ENCODE measurements at regions not wholly inside any gene's neighbourhood (a gene's known extent, or its start where the extent isn't known, plus 50 kb on each side); places are given as distances from the start of the nearest gene placed in this dataset.
A peak's percentile ranks its signal among the peaks of the same experiment; 100 is the strongest.

DNA sequence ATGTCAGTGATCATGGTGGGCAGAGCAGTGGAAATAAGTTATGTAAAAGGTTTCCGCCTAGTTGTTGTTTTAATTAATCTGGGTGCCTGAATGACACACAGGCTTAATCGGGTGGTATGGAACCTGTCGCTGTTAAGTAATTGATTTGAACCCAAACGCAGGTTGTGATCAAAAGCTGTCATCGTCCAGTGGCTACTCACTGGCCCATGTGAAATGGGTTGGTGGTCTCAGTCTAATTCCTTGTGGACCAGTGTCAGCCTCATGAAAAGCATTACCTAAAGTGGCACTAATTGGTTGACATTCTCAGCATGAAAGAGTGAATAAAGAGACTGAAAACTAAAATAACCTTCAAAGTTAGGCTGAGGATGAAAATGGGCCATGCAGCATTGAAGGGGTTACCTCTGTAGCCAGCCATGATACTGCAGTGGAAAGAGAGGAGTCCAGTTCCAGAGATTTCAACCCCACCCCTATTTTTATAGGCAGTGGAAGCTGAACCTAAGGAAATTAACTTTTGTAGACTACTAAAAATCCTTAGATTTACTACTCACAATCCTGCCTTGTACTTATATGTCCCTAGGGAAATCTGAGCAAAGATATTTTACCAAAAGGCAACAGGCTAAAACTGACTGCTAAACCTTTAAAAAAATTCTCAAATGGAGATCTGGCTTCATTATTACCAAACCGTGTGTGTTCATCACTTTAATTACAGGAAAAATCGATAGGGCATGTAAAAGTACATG is 251.7 kb upstream of the TENM3 start:
- FAIRE-seq (no peak), DNase-seq (ENCODE audit: insufficient read length) (no peak)
- TF ChIP-seq POLR2A (IDR thresholded peaks at IDR 0.05; ENCODE audit: low read depth, low read length) (no peak), POLR2AphosphoS5 (IDR thresholded peaks at IDR 0.05; ENCODE audit: low read depth, low read length) (no peak), TAF1 (IDR thresholded peaks at IDR 0.05; ENCODE audit: borderline replicate concordance, low read depth, low read length) (no peak)

- no peak for DNase-seq (ENCODE audit: insufficient read length)
- no peak for TF ChIP-seq POLR2A (IDR thresholded peaks at IDR 0.05; ENCODE audit: low read depth, low read length)
- TF ChIP-seq TAF1 (IDR thresholded peaks at IDR 0.05; ENCODE audit: borderline replicate concordance, low read depth, low read length) = no peak
- no peak for TF ChIP-seq POLR2AphosphoS5 (IDR thresholded peaks at IDR 0.05; ENCODE audit: low read depth, low read length)
- no peak for FAIRE-seq
Observed at GRCh38 chr4:181998398-181999295, 244.6 kb upstream of the TENM3 start.

GRCh38 chr4:182000077-182000476 is 243.1 kb upstream of the TENM3 start:
- FAIRE-seq = no peak
- TF ChIP-seq POLR2AphosphoS5 (IDR thresholded peaks at IDR 0.05; ENCODE audit: low read depth, low read length) (no peak), TAF1 (IDR thresholded peaks at IDR 0.05; ENCODE audit: borderline replicate concordance, low read depth, low read length) (no peak), POLR2A (IDR thresholded peaks at IDR 0.05; ENCODE audit: low read depth, low read length) (no peak)
- DNase-seq (ENCODE audit: insufficient read length) = no peak

- FAIRE-seq (no peak), DNase-seq (ENCODE audit: insufficient read length) (no peak)
- TF ChIP-seq POLR2A (IDR thresholded peaks at IDR 0.05; ENCODE audit: low read depth, low read length) (no peak), POLR2AphosphoS5 (IDR thresholded peaks at IDR 0.05; ENCODE audit: low read depth, low read length) (no peak), TAF1 (IDR thresholded peaks at IDR 0.05; ENCODE audit: borderline replicate concordance, low read depth, low read length) (no peak)
Observed at GRCh38 chr4:182010876-182011275, 232.3 kb upstream of the TENM3 start.

- TF ChIP-seq TAF1 (IDR thresholded peaks at IDR 0.05; ENCODE audit: borderline replicate concordance, low read depth, low read length) (no peak), POLR2A (IDR thresholded peaks at IDR 0.05; ENCODE audit: low read depth, low read length) (no peak), POLR2AphosphoS5 (IDR thresholded peaks at IDR 0.05; ENCODE audit: low read depth, low read length) (no peak)
- DNase-seq (ENCODE audit: insufficient read length) (no peak), FAIRE-seq (no peak)
Observed at GRCh38 chr4:182014164-182014563, 229.0 kb upstream of the TENM3 start.

- no peak for DNase-seq (ENCODE audit: insufficient read length)
- TF ChIP-seq POLR2A (IDR thresholded peaks at IDR 0.05; ENCODE audit: low read depth, low read length) (no peak), POLR2AphosphoS5 (IDR thresholded peaks at IDR 0.05; ENCODE audit: low read depth, low read length) (no peak), TAF1 (IDR thresholded peaks at IDR 0.05; ENCODE audit: borderline replicate concordance, low read depth, low read length) (no peak)
- FAIRE-seq = no peak
Observed at GRCh38 chr4:182015014-182015413, 228.2 kb upstream of the TENM3 start.

DNA sequence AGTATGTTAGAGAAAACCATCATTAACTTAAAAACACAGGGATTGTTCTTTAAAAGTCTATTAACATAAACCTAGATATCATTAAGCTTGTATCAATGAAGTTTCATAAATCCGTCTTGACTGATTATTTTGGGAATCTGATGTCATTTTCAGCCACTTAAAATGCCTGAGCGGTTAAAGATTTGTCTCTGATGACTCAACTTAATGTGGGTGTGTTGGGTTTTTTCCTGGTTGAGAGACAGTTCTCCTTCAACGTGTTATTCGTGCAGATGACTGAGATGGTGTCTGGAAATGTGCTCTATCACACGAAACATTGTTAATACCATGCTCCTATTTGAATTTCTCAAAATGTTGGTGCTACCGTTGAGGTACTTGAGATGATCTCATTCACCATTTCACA is 227.3 kb upstream of the TENM3 start:
- TF ChIP-seq TAF1 (IDR thresholded peaks at IDR 0.05; ENCODE audit: borderline replicate concordance, low read depth, low read length) (no peak), POLR2AphosphoS5 (IDR thresholded peaks at IDR 0.05; ENCODE audit: low read depth, low read length) (no peak)

DNA sequence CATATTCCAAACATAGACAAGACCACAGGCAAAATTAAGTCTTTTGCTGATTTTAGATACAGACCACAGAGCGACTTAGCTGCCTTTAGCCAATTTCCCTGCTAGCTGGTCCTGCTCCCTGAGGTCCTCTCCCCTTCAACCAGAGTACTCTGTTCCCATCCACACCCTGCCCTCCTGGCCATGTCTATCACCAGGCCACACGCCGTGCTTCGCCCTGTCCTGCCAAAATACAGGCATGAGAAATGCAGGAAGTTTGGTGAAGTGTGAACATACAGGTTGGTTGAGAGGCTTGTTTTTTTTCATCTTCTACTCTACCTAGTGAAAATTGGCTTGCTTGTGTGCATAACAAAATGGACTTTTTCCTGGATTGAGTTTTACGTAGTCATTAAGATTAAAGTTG is 226.2 kb upstream of the TENM3 start:
- FAIRE-seq (peak; percentile 78), DNase-seq (ENCODE audit: insufficient read length) (no peak)

More for the DNA sequence above, 227.3 kb upstream of the TENM3 start:
- no peak for DNase-seq (ENCODE audit: insufficient read length)
- FAIRE-seq = peak; percentile 53

GRCh38 chr4:182018691-182019090 is 224.5 kb upstream of the TENM3 start:
- TF ChIP-seq POLR2AphosphoS5 (IDR thresholded peaks at IDR 0.05; ENCODE audit: low read depth, low read length) (no peak), TAF1 (IDR thresholded peaks at IDR 0.05; ENCODE audit: borderline replicate concordance, low read depth, low read length) (no peak), POLR2A (IDR thresholded peaks at IDR 0.05; ENCODE audit: low read depth, low read length) (no peak)
- FAIRE-seq (peak; percentile 86), DNase-seq (ENCODE audit: insufficient read length) (no peak)

More for the DNA sequence above, 226.2 kb upstream of the TENM3 start:
- TF ChIP-seq POLR2A (IDR thresholded peaks at IDR 0.05; ENCODE audit: low read depth, low read length) (no peak), TAF1 (IDR thresholded peaks at IDR 0.05; ENCODE audit: borderline replicate concordance, low read depth, low read length) (no peak), POLR2AphosphoS5 (IDR thresholded peaks at IDR 0.05; ENCODE audit: low read depth, low read length) (no peak)

GRCh38 chr4:182019148-182019652 is 224.0 kb upstream of the TENM3 start:
- no peak for DNase-seq (ENCODE audit: insufficient read length)
- no peak for FAIRE-seq
- peak; percentile 47; the same call in 1 of the 2 replicates for TF ChIP-seq POLR2A (IDR thresholded peaks at IDR 0.05; ENCODE audit: low read depth, low read length)
- TF ChIP-seq TAF1 (IDR thresholded peaks at IDR 0.05; ENCODE audit: borderline replicate concordance, low read depth, low read length) = no peak

GRCh38 chr4:182022909-182023308 is 220.3 kb upstream of the TENM3 start:
- TF ChIP-seq TAF1 (IDR thresholded peaks at IDR 0.05; ENCODE audit: borderline replicate concordance, low read depth, low read length) = no peak
- no peak for TF ChIP-seq POLR2AphosphoS5 (IDR thresholded peaks at IDR 0.05; ENCODE audit: low read depth, low read length)
- TF ChIP-seq POLR2A (IDR thresholded peaks at IDR 0.05; ENCODE audit: low read depth, low read length) = no peak
- DNase-seq (ENCODE audit: insufficient read length) (no peak), FAIRE-seq (no peak)
